Hepatocyte (in vitro differentiated cells): ENCODE measurements at regions not wholly inside any gene's neighbourhood (a gene's known extent, or its start where the extent isn't known, plus 50 kb on each side); places are given as distances from the start of the nearest gene placed in this dataset.

ENCODE experiments used
- CTCF ChIP-seq: fragments of 200-600 bp; sonication (generic); IDR thresholded peaks from 2 replicates; pipeline ENCODE4 v1.5.1; 2016; ENCODE audit warnings: antibody characterized with exemption, mild to moderate bottlenecking; ENCODE audit not compliant: poor library complexity
- EZH2 ChIP-seq: fragments of 200-600 bp; sonication (generic); IDR thresholded peaks from 2 replicates; pipeline ENCODE4 v1.6.1; 2016; ENCODE audit warnings: antibody characterized with exemption, mild to moderate bottlenecking, borderline replicate concordance
- EZH2phosphoT487 ChIP-seq: fragments of 200-600 bp; sonication (generic); IDR thresholded peaks from one replicate; pipeline ENCODE4 v1.6.1; 2018; ENCODE audit warnings: antibody characterized with exemption, mild to moderate bottlenecking, low read depth, moderate library complexity; ENCODE audit not compliant: unreplicated experiment, severe bottlenecking

DNA sequence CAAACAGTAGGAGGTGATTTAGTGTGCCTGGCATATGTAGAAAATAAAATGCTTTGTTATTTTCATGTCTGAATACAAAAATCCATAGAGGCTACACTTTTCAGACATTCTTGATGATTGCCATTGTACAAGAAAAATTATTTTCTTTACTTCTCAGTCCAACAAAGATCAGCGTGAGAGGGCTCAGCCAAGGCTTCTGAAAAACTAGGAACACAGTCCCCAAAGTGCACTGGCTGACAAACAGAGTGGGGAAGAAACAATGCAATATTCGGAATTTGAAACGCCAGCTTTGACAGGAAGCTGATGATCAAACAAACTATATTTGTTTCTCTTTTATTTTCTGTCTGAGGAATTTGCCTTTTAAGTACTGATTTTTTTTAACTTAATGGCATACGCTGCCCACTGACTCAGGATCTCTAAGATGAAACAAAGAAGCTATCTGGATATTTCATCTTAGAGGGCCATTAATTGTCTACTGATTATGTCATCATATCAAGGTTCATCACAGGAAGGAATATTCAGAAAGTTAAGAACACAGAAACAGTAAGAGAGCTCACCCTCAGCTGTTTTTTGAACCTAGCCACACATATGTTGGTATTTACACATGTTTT, 197.0 kb upstream of the INHBA start:
- no peak for TF ChIP-seq CTCF
- TF ChIP-seq EZH2 = no peak
- no peak for TF ChIP-seq EZH2phosphoT487
